ENCODE measurements at regions not wholly inside any gene's neighbourhood (a gene's known extent, or its start where the extent isn't known, plus 50 kb on each side); places are given as distances from the start of the nearest gene placed in this dataset.

GRCh38 chr12:83468988-83469908 is 782.5 kb downstream of the TMTC2 start:
- Histone ChIP-seq H3K4me3 (no peak overlapping the region), H3K27me3 (no peaks in the 10 kb centered on the region), H3K79me2 (ENCODE audit: low read depth) (no peaks in the 10 kb centered on the region), H4K20me1 (ENCODE audit: low read depth) (no peaks in the 10 kb centered on the region), H3F3A (ENCODE audit: low read depth) (no peaks in the 10 kb centered on the region), H3K4me1 (peaks cover 10% of the 10 kb centered on the region), H3K9me3 (ENCODE audit: low read depth) (no peaks in the 10 kb centered on the region), H3K9ac (no peak overlapping the region), H3K36me3 (no peaks in the 10 kb centered on the region), H2AFZ (replicated peaks) (no peak overlapping the region), H3K4me2 (no peak overlapping the region), H3K27ac (no peak overlapping the region)
- Mint-ChIP-seq H3K27me3 (ENCODE audit: insufficient read depth, low read depth) (peaks cover 2% of the 10 kb centered on the region), H3K4me3 (no peak overlapping the region), H3K27ac (no peak overlapping the region), H3K4me1 (peaks cover 4% of the 10 kb centered on the region), H3K36me3 (no peaks in the 10 kb centered on the region), H3K9me3 (no peaks in the 10 kb centered on the region)
- TF ChIP-seq CTCF (IDR thresholded peaks at IDR 0.05) (no peak), EZH2 (IDR thresholded peaks at IDR 0.05) (no peak), EZH2phosphoT487 (IDR thresholded peaks at IDR 0.05) (no peak)
- DNase-seq (ENCODE audit: low spot score), result no peak

GRCh38 chr12:83465632-83466031 is 778.9 kb downstream of the TMTC2 start:
- peak overlapping the region; percentile 19 for H3K4me2 ChIP-seq
- peak overlapping the region; percentile 80 for H2AFZ ChIP-seq (replicated peaks)
- H3K27me3 Mint-ChIP-seq (ENCODE audit: insufficient read depth, low read depth), result peaks cover 2% of the 10 kb centered on the region
- no peaks in the 10 kb centered on the region for H4K20me1 ChIP-seq (ENCODE audit: low read depth)
- no peaks in the 10 kb centered on the region for H3F3A ChIP-seq (ENCODE audit: low read depth)
- no peaks in the 10 kb centered on the region for H3K27me3 ChIP-seq
- peak; percentile 13 for DNase-seq (ENCODE audit: low spot score)
- no peak overlapping the region for H3K9ac ChIP-seq
- H3K27ac Mint-ChIP-seq, result no peak overlapping the region
- H3K4me1 Mint-ChIP-seq, result peaks cover 4% of the 10 kb centered on the region
- no peaks in the 10 kb centered on the region for H3K9me3 ChIP-seq (ENCODE audit: low read depth)
- TF ChIP-seq EZH2 (IDR thresholded peaks at IDR 0.05) (no peak), EZH2phosphoT487 (IDR thresholded peaks at IDR 0.05) (no peak), CTCF (IDR thresholded peaks at IDR 0.05) (no peak)
- no peaks in the 10 kb centered on the region for H3K36me3 Mint-ChIP-seq
- H3K4me3 ChIP-seq, result no peak overlapping the region
- no peaks in the 10 kb centered on the region for H3K79me2 ChIP-seq (ENCODE audit: low read depth)
- H3K36me3 ChIP-seq, result no peaks in the 10 kb centered on the region
- no peaks in the 10 kb centered on the region for H3K9me3 Mint-ChIP-seq
- H3K4me1 ChIP-seq, result peaks cover 10% of the 10 kb centered on the region
- no peak overlapping the region for H3K4me3 Mint-ChIP-seq
- no peak overlapping the region for H3K27ac ChIP-seq

- peaks cover 2% of the 10 kb centered on the region for H3K27me3 Mint-ChIP-seq (ENCODE audit: insufficient read depth, low read depth)
- Histone ChIP-seq H3K79me2 (ENCODE audit: low read depth) (no peaks in the 10 kb centered on the region), H3K27ac (no peak overlapping the region), H3F3A (ENCODE audit: low read depth) (no peaks in the 10 kb centered on the region), H4K20me1 (ENCODE audit: low read depth) (no peaks in the 10 kb centered on the region), H3K9ac (no peak overlapping the region), H3K9me3 (ENCODE audit: low read depth) (no peaks in the 10 kb centered on the region), H3K36me3 (no peaks in the 10 kb centered on the region), H3K4me1 (peaks cover 10% of the 10 kb centered on the region), H2AFZ (replicated peaks) (no peak overlapping the region), H3K27me3 (no peaks in the 10 kb centered on the region), H3K4me3 (no peak overlapping the region), H3K4me2 (no peak overlapping the region)
- peaks cover 4% of the 10 kb centered on the region for H3K4me1 Mint-ChIP-seq
- H3K4me3 Mint-ChIP-seq, result no peak overlapping the region
- DNase-seq (ENCODE audit: low spot score), result peak; percentile 13
- H3K27ac Mint-ChIP-seq, result no peak overlapping the region
- no peaks in the 10 kb centered on the region for H3K36me3 Mint-ChIP-seq
- TF ChIP-seq CTCF (IDR thresholded peaks at IDR 0.05) (peak; percentile 24), EZH2 (IDR thresholded peaks at IDR 0.05) (no peak)
- no peaks in the 10 kb centered on the region for H3K9me3 Mint-ChIP-seq
These were observed 775.7 kb downstream of the TMTC2 start for GRCh38 chr12:83462419-83462818.

Measured in neural progenitor cell (in vitro differentiated cells).